ENCODE measurements at regions not wholly inside any gene's neighbourhood (a gene's known extent, or its start where the extent isn't known, plus 50 kb on each side); places are given as distances from the start of the nearest gene placed in this dataset.

DNA sequence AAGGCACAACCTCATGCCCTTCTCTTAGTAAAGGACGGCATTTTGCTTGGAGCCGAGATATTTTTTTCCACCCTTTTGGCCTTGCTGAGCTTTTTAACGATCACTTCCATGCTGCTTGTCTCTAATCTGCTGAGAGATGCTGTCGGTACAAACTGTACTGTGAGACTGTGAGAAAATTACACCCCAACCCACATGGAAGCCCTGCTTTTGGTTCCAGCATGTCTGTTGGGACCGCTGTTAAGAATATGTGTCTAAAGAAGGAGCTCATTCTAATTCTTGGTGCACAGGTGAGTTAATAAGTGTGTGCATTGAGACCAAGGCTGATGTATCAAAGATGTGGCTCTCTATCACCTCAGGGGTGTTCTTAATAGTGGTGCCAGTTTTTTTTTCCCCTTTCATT lies 304.5 kb upstream of the MAP3K7 start:
- ChIA-PET POLR2A (no interaction called here), CTCF (no interaction called here), SMC1A (ENCODE audit: uncharacterized antibody, unreplicated experiment) (no interaction called here), RAD21 (ENCODE audit: unreplicated experiment) (no interaction called here)
- Histone ChIP-seq H3K4me1 (ENCODE audit: control insufficient read depth, insufficient read depth, low read length) (no peaks in the 10 kb centered on the region), H4K20me1 (ENCODE audit: control insufficient read depth, insufficient read depth) (no peaks in the 10 kb centered on the region), H3K27me3 (replicated peaks in 1 of 2; ENCODE audit: control insufficient read depth in 2 of 2, insufficient read depth in 2 of 2, low read length in 1 of 2) (no peaks in the 10 kb centered on the region), H3K4me3 (no peak overlapping the region), H3K27ac (ENCODE audit: control insufficient read depth, insufficient read depth) (no peak overlapping the region), H3K79me2 (ENCODE audit: control insufficient read depth, insufficient read depth, low read length) (no peaks in the 10 kb centered on the region), H3K9ac (ENCODE audit: control insufficient read depth, insufficient read depth, low read length) (no peak overlapping the region), H2AFZ (ENCODE audit: control insufficient read depth, low read depth, low read length) (no peak overlapping the region), H3K9me3 (replicated peaks; ENCODE audit: control insufficient read depth, insufficient read depth, low read length) (no peaks in the 10 kb centered on the region), H3K4me2 (ENCODE audit: control insufficient read depth, insufficient read depth) (no peak overlapping the region), H3K36me3 (ENCODE audit: control insufficient read depth in 2 of 2, insufficient read depth in 2 of 2, low read length in 1 of 2) (no peaks in the 10 kb centered on the region)
- no TSS peak for BruUV-seq (replicated peaks)
- DNase-seq (ENCODE audit: low read depth, low spot score): no peak
- in situ Hi-C loops (cut with MboI): no loop called here
- WGBS (ENCODE audit: insufficient coverage, insufficient replicate concordance, low lambda C conversion rate, missing lambda C conversion rate): 55% methylated on average over 5 of the region's 5 CpGs
- TF ChIP-seq, protein P1, sequence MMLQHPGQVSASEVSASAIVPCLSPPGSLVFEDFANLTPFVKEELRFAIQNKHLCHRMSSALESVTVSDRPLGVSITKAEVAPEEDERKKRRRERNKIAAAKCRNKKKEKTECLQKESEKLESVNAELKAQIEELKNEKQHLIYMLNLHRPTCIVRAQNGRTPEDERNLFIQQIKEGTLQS (IDR thresholded peaks at IDR 0.05; ENCODE audit: borderline replicate concordance, extremely low read depth, low read depth, low read length): no peak
- TF ChIP-seq SIN3A (IDR thresholded peaks at IDR 0.05; ENCODE audit: low read depth, low read length): no peak
- intact Hi-C loops (cut with micrococcal nuclease; ENCODE audit: unreplicated experiment): no loop called here
- no peak for ATAC-seq
- FAIRE-seq: no peak

DNA sequence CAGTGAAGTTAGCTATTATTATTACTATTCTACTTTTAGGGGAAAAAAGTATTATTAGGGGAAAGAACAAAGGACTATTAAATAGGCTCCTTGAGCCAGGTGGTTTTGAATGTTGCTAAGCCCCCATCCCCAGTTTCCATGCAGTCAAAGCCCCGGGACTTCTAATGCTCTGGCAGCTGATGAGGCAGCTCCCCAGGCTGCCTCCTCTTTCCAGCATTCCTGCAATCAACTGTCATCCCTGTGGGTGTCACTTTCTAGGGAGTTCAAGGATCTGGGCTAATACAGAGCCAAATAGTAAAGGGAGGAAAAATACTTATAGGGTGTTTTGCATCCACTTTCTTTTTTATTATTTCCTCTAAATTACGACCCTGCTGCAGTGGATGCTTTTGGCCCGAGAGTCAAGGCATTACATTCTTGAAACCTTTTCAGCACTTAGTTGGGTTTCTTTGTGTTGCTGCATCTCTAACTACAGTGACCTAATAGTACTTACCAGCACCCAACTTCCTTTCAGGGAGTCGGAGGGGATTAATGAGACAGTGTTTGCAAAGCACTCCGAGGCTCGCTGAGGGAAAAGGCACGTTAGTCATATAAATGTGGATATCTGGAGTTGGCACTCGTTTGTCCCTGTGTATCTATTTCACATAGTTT lies 303.9 kb upstream of the MAP3K7 start:
- in situ Hi-C loops (cut with MboI): no loop called here
- POLR2A ChIA-PET: no interaction called here
- Histone ChIP-seq H3K4me2 (ENCODE audit: control insufficient read depth, insufficient read depth) (no peak overlapping the region), H2AFZ (ENCODE audit: control insufficient read depth, low read depth, low read length) (no peak overlapping the region), H3K79me2 (ENCODE audit: control insufficient read depth, insufficient read depth, low read length) (no peaks in the 10 kb centered on the region), H3K4me1 (ENCODE audit: control insufficient read depth, insufficient read depth, low read length) (no peaks in the 10 kb centered on the region), H3K4me3 (no peak overlapping the region), H3K9ac (ENCODE audit: control insufficient read depth, insufficient read depth, low read length) (no peak overlapping the region), H3K27me3 (replicated peaks in 1 of 2; ENCODE audit: control insufficient read depth in 2 of 2, insufficient read depth in 2 of 2, low read length in 1 of 2) (no peaks in the 10 kb centered on the region), H4K20me1 (ENCODE audit: control insufficient read depth, insufficient read depth) (no peaks in the 10 kb centered on the region), H3K27ac (ENCODE audit: control insufficient read depth, insufficient read depth) (no peak overlapping the region), H3K9me3 (replicated peaks; ENCODE audit: control insufficient read depth, insufficient read depth, low read length) (no peaks in the 10 kb centered on the region), H3K36me3 (ENCODE audit: control insufficient read depth in 2 of 2, insufficient read depth in 2 of 2, low read length in 1 of 2) (no peaks in the 10 kb centered on the region)
- RAD21 ChIA-PET (ENCODE audit: unreplicated experiment): no interaction called here
- SMC1A ChIA-PET (ENCODE audit: uncharacterized antibody, unreplicated experiment): no interaction called here
- FAIRE-seq (no peak), DNase-seq (ENCODE audit: low read depth, low spot score) (no peak), ATAC-seq (no peak)
- WGBS (ENCODE audit: insufficient coverage, insufficient replicate concordance, low lambda C conversion rate, missing lambda C conversion rate): 23% methylated on average over 8 of the region's 8 CpGs
- CTCF ChIA-PET: no interaction called here
- BruUV-seq (replicated peaks): no TSS peak
- intact Hi-C loops (cut with micrococcal nuclease; ENCODE audit: unreplicated experiment): no loop called here
- TF ChIP-seq ZNF207 (IDR thresholded peaks at IDR 0.05; ENCODE audit: borderline replicate concordance) (no peak), EP300 (IDR thresholded peaks at IDR 0.05; ENCODE audit: borderline replicate concordance in 1 of 2, control insufficient read depth in 1 of 2, low read depth in 2 of 2, low read length in 2 of 2) (no peak), ZBED1 (IDR thresholded peaks at IDR 0.05; ENCODE audit: borderline replicate concordance) (no peak), PAX5 (IDR thresholded peaks at IDR 0.05; ENCODE audit: borderline replicate concordance, low read depth, low read length) (no peak)
- TF ChIP-seq, protein P2, sequence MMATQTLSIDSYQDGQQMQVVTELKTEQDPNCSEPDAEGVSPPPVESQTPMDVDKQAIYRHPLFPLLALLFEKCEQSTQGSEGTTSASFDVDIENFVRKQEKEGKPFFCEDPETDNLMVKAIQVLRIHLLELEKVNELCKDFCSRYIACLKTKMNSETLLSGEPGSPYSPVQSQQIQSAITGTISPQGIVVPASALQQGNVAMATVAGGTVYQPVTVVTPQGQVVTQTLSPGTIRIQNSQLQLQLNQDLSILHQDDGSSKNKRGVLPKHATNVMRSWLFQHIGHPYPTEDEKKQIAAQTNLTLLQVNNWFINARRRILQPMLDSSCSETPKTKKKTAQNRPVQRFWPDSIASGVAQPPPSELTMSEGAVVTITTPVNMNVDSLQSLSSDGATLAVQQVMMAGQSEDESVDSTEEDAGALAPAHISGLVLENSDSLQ (IDR thresholded peaks at IDR 0.05): no peak
- TF ChIP-seq, protein P3, sequence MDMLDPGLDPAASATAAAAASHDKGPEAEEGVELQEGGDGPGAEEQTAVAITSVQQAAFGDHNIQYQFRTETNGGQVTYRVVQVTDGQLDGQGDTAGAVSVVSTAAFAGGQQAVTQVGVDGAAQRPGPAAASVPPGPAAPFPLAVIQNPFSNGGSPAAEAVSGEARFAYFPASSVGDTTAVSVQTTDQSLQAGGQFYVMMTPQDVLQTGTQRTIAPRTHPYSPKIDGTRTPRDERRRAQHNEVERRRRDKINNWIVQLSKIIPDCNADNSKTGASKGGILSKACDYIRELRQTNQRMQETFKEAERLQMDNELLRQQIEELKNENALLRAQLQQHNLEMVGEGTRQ (IDR thresholded peaks at IDR 0.05; ENCODE audit: borderline replicate concordance, low read depth, low read length): no peak
- TF ChIP-seq, protein P4, sequence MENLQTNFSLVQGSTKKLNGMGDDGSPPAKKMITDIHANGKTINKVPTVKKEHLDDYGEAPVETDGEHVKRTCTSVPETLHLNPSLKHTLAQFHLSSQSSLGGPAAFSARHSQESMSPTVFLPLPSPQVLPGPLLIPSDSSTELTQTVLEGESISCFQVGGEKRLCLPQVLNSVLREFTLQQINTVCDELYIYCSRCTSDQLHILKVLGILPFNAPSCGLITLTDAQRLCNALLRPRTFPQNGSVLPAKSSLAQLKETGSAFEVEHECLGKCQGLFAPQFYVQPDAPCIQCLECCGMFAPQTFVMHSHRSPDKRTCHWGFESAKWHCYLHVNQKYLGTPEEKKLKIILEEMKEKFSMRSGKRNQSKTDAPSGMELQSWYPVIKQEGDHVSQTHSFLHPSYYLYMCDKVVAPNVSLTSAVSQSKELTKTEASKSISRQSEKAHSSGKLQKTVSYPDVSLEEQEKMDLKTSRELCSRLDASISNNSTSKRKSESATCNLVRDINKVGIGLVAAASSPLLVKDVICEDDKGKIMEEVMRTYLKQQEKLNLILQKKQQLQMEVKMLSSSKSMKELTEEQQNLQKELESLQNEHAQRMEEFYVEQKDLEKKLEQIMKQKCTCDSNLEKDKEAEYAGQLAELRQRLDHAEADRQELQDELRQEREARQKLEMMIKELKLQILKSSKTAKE (IDR thresholded peaks at IDR 0.05; ENCODE audit: low read depth, poor library complexity, severe bottlenecking): no peak

All from GM12878 (cell line).